Central memory CD8-positive, alpha-beta T cell (primary cell): ENCODE measurements at regions not wholly inside any gene's neighbourhood (a gene's known extent, or its start where the extent isn't known, plus 50 kb on each side); places are given as distances from the start of the nearest gene placed in this dataset.
"Not testable (repeated sequence)": the region's sequence is repeated elsewhere in the genome, so short reads cannot be mapped to it uniquely, and the experiment has no call there.

ENCODE experiments used
- ATAC-seq: fragments of 150-1000 bp; cut with Tn5 transposase; replicated peaks from 2 replicates; pipeline ENCODE4 v1.10.0; 2022; ENCODE audit warnings: mild to moderate bottlenecking, moderate FRiP score, moderate number of reproducible peaks; ENCODE audit not compliant: poor library complexity, severe bottlenecking; ENCODE audit errors: extremely low read depth
- DNase-seq, 2 donors: peaks; one replicate each; pipeline ENCODE4 v3.0.0; 2021; ENCODE audit warnings: low spot score in 2 of 2
- H3K27ac Mint-ChIP-seq: one replicate; pipeline ENCODE4 v1.8.0; 2022; ENCODE audit warnings: low read depth, mild to moderate bottlenecking, moderate library complexity, mixed read lengths
- H3K27me3 Mint-ChIP-seq: one replicate; pipeline ENCODE4 v1.8.0; 2022; ENCODE audit warnings: mixed read lengths
- H3K36me3 Mint-ChIP-seq: one replicate; pipeline ENCODE4 v1.8.0; 2022; ENCODE audit warnings: mild to moderate bottlenecking, moderate library complexity, mixed read lengths; ENCODE audit not compliant: insufficient read depth
- H3K4me1 Mint-ChIP-seq: one replicate; pipeline ENCODE4 v1.8.0; 2022; ENCODE audit warnings: mixed read lengths
- H3K4me3 Mint-ChIP-seq: one replicate; pipeline ENCODE4 v1.8.0; 2022; ENCODE audit warnings: mild to moderate bottlenecking, moderate library complexity, mixed read lengths
- H3K9me3 Mint-ChIP-seq: one replicate; pipeline ENCODE4 v1.8.0; 2022; ENCODE audit warnings: mixed read lengths

DNA sequence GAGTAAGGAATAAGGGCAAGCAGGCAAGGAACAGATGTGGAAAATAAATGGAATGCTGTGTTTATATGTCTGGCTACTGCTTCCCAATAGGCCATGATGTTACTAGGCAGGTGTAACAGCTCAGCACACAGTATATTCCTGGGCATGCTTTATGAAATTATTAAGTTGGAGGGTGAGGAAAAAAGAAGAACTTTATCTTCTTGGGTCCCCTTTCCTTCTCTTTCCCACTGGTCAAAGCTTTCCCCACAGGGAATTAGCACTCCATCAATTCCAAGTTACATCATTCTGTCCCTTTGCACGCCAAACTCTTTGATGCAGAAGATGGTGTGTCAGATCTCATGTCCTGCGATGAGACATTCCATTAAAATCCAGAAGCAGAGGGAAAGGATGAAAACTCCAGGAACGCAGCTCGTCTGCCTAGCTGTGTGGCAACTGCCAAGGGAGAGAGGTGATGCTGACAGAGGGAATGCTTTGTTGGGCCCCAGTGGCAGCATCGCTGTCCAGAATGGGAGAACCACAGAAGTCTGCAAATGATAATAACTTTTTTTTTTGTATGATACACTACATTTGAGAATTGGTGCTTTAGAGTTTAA, 447.3 kb upstream of the ARRDC3 start:
- Mint-ChIP-seq H3K4me3 (no peak overlapping the region), H3K27ac (no peak overlapping the region), H3K36me3 (no peaks in the 10 kb centered on the region), H3K9me3 (peaks cover 12% of the 10 kb centered on the region), H3K27me3 (no peaks in the 10 kb centered on the region), H3K4me1 (no peaks in the 10 kb centered on the region)
- ATAC-seq = no peak
- DNase-seq = no peak

DNA sequence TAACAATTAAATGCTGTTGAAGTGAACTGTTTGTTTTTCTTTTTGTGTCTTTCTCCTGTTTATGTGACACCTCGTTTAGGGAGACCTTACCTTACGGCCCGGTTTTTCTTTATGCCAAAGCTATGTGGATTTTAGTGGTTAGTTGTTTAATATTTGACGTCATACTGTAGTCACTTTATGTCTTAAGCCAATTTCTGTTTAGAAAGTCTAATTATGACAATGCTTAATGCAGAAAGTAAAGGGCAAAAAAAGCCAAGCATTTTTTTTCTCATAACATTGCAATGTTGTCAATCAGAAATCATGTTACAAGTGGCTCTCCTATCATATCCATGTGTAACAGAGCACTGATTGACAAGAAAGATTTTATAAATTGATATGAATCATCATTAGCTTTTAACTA, 442.5 kb upstream of the ARRDC3 start:
- Mint-ChIP-seq H3K27me3 (no peaks in the 10 kb centered on the region), H3K9me3 (peaks cover 5% of the 10 kb centered on the region), H3K4me1 (no peaks in the 10 kb centered on the region), H3K4me3 (no peak overlapping the region), H3K36me3 (no peaks in the 10 kb centered on the region), H3K27ac (no peak overlapping the region)
- DNase-seq (no peak), ATAC-seq (no peak)

DNA sequence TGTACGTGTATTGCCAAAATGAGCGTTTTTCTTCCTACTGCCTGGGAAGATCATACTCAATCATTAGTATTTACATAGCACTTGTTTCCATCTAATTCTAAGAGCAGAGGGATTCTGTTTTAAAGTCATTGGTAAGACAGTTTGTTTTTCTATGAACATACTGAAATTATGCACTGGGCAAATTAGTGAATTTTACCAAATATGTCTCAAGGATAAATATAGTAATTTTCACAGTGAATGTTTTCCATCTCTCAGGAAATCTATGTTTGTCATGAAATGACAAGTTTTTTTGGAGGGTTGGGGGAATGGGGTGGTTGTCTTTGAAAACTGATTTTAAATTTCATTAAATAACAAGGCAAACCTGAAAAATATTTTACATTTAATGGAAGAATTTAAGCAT, 441.3 kb upstream of the ARRDC3 start:
- ATAC-seq (no peak), DNase-seq (no peak)
- no peak overlapping the region for H3K27ac Mint-ChIP-seq
- no peaks in the 10 kb centered on the region for H3K27me3 Mint-ChIP-seq
- H3K4me1 Mint-ChIP-seq = no peaks in the 10 kb centered on the region
- no peak overlapping the region for H3K4me3 Mint-ChIP-seq
- no peaks in the 10 kb centered on the region for H3K36me3 Mint-ChIP-seq
- peaks cover 10% of the 10 kb centered on the region for H3K9me3 Mint-ChIP-seq

DNA sequence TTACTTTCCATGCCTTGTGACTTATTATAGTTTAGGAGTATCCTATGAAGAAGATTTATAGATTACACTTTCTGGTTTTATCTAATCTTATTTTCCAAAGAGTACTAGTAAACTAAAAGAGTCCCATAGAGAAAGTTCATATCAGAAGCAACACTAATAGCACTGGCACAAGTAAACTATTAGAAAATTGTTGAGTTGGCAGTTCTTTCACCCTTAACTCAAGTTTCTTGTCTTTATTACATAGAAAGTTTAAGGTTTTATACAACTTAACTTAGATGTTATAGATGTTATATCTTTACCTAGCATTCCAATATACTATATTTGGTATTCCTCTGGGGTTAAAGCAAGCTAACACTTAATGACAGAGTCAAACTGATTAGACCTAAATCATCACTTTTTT, 437.8 kb upstream of the ARRDC3 start:
- Mint-ChIP-seq H3K27ac (no peak overlapping the region), H3K4me1 (no peaks in the 10 kb centered on the region), H3K9me3 (peaks cover 10% of the 10 kb centered on the region), H3K36me3 (no peaks in the 10 kb centered on the region), H3K27me3 (no peaks in the 10 kb centered on the region), H3K4me3 (no peak overlapping the region)
- DNase-seq (no peak), ATAC-seq (no peak)

DNA sequence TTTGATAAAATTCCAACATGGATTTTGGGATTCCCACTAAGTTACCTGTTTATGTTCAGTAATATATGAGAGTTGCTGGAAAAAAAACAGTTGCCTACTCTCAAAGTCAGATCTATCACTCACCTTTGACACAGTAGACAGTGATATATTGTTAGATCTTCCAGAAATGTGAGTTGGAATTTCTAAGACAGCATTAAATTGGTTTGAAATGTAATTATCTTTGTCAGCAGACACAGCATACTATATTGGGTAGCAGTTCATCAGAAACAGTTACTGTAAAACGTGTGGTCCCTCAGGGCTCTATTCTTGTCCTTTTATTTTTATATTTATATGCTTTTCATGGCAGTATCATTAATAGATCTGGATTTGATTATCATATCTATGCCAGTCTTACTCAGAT, 433.6 kb upstream of the ARRDC3 start:
- H3K27me3 Mint-ChIP-seq = no peaks in the 10 kb centered on the region
- DNase-seq (no peak), ATAC-seq (no peak)
- no peak overlapping the region for H3K4me3 Mint-ChIP-seq
- H3K36me3 Mint-ChIP-seq = no peaks in the 10 kb centered on the region
- peaks cover 5% of the 10 kb centered on the region for H3K9me3 Mint-ChIP-seq
- no peaks in the 10 kb centered on the region for H3K4me1 Mint-ChIP-seq
- H3K27ac Mint-ChIP-seq = no peak overlapping the region

DNA sequence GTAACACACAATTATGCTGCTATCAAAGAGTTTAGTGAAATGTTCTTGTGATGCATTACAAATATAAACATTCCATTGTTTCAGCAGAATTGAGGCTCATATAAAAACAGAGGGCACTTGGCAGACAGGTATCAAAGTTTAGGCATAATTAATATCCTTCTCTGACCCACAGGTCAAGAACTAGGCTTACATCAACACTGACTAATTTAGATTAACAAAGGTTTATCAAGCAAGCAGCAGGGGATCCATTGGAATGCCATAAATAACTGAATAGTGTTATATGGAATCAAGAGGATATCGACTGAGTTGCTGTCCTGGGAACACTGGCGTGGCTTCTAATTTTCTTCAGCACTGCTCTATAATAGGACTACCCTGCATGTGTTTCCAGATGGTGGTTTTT, 414.5 kb upstream of the ARRDC3 start:
- Mint-ChIP-seq H3K9me3 (peaks cover 18% of the 10 kb centered on the region), H3K27me3 (no peaks in the 10 kb centered on the region), H3K36me3 (no peaks in the 10 kb centered on the region), H3K4me3 (no peak overlapping the region), H3K27ac (no peak overlapping the region), H3K4me1 (no peaks in the 10 kb centered on the region)
- DNase-seq = no peak
- no peak for ATAC-seq

DNA sequence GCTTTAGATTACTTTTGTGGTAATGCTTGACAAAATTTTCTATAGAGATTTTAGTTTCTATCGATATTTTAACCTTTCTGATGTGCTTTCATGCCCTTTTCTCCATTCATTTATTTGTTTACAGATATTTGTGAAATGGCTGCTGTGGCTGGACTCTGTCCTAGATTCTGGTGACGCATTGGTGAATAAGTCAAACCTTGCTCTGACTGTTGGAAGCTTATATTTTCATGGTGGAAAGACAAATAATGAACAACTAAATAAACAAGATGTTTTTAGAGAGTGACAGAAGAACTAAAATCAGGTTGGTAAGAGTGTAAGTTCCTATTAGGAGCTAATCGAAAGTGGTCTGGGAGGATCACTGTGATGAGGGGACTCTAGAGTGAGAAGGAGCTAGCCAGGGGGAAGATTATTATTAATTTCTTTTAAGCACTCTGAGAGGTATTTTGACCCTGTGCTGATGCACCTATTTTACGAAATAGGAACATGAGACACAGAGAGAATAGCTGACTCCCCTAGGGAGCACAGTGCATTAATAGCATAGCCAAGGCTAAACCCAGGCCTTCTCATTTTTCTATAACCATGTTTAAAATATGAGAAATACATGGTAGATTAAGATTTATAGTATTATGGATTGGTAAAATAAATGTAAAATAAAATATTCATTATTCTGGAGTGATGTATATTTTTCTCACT, 411.9 kb upstream of the ARRDC3 start:
- Mint-ChIP-seq H3K4me1 (no peaks in the 10 kb centered on the region), H3K27me3 (no peaks in the 10 kb centered on the region), H3K4me3 (no peak overlapping the region), H3K36me3 (no peaks in the 10 kb centered on the region), H3K27ac (no peak overlapping the region), H3K9me3 (peaks cover 11% of the 10 kb centered on the region)
- no peak for ATAC-seq
- DNase-seq = no peak

DNA sequence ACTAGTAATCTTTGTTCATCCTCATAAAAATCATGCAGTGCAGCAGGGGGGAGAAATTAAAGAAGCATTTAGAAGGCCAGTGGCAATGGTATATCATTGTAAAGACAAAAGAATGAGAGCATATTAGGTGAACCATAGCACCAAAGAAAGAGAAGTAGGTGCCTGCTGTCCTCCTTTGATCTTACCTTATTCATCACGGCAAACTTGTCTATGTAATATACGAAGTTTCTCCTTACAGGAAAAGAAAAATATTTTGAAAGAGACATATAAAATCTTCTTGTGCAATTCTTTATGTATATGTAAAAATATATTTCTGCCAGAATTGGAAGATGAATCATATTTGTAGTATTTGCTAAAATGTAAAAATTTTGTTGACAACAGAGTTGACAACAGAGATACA, 411.3 kb upstream of the ARRDC3 start:
- DNase-seq (no peak), ATAC-seq (no peak)
- H3K27me3 Mint-ChIP-seq = no peaks in the 10 kb centered on the region
- no peaks in the 10 kb centered on the region for H3K4me1 Mint-ChIP-seq
- H3K4me3 Mint-ChIP-seq = no peak overlapping the region
- H3K36me3 Mint-ChIP-seq = no peaks in the 10 kb centered on the region
- H3K27ac Mint-ChIP-seq = no peak overlapping the region
- H3K9me3 Mint-ChIP-seq = peaks cover 11% of the 10 kb centered on the region

DNA sequence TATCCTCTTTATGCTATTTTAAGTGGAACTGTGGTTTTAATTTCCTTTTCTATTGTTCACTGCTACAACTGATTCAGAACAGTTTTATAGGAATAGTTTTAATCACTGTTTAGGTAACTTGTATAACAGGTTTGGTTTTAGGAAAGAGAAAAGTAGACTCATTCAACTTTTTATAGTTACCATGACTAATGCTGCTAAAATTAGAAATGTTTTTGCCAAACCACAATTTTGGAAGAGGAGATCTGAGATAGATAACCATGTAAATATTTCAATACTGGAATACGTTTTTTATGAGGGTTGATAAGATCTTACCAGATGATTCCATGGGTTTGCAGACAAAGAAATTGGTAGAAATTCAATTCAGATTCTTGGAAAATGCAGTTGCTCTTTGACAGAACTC, 404.6 kb upstream of the ARRDC3 start:
- H3K27ac Mint-ChIP-seq = no peak overlapping the region
- H3K36me3 Mint-ChIP-seq = no peaks in the 10 kb centered on the region
- H3K27me3 Mint-ChIP-seq = no peaks in the 10 kb centered on the region
- ATAC-seq = no peak
- no peak overlapping the region for H3K4me3 Mint-ChIP-seq
- no peak for DNase-seq
- H3K4me1 Mint-ChIP-seq = no peaks in the 10 kb centered on the region
- peaks cover 8% of the 10 kb centered on the region for H3K9me3 Mint-ChIP-seq

DNA sequence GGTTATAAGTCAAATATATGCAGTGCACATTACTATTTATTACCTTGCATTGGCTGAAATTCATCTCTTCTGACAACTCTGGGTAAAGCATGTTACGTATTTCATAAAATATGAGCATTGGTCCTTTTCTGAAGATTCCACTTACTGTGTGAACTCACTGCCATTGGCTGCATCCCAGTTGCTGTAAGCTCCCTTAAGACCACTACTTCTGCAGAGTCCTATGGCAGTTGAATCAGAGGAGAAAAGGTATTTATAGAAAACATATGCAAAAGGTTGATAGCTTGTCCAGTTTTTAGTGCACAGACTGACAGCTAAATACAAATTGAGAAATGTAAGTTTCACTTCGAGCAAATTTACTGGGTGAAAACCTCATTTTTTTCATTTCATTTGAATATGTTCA, 394.6 kb upstream of the ARRDC3 start:
- Mint-ChIP-seq H3K4me1 (no peaks in the 10 kb centered on the region), H3K27ac (no peak overlapping the region), H3K36me3 (no peaks in the 10 kb centered on the region), H3K4me3 (no peak overlapping the region), H3K27me3 (no peaks in the 10 kb centered on the region), H3K9me3 (peaks cover 16% of the 10 kb centered on the region)
- DNase-seq = no peak
- ATAC-seq = no peak

DNA sequence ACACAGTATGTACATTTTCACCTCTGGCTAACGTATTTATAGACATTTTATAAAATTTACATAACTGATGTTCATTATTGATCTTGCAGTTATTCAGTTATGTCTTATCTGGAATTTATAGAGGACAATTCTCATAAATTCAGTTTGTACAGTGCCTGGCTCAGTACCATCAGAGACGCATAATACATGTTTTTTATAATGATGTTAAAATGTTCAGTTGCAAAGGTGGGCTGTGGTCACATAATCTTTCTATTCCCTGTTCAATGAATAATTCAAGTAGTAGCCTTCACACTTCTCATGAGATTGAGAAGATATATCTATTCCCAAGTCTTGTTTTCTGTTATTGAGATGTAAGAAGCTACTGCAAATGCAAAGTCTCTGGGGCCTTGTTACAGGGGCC, 393.1 kb upstream of the ARRDC3 start:
- ATAC-seq (no peak), DNase-seq (no peak)
- Mint-ChIP-seq H3K27ac (no peak overlapping the region), H3K9me3 (peaks cover 12% of the 10 kb centered on the region), H3K4me1 (no peaks in the 10 kb centered on the region), H3K27me3 (no peaks in the 10 kb centered on the region), H3K4me3 (no peak overlapping the region), H3K36me3 (no peaks in the 10 kb centered on the region)

DNA sequence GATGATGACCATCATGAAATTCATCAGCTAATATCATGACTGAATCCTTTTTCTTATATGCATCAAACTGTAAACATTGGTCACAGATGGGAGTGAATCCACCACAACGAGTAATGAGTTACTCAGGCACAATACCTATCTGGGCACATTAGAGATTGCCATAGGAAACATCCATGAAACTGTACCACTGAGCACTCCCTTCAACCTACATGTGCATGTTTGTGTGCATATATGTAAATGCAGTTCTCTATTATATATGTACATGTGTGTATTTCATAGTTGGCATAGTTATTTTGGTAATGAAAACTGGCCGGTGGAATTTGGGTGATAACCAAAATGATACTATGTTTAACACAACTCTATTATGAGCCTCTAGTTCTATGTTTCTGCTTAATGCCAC, 387.3 kb upstream of the ARRDC3 start:
- Mint-ChIP-seq H3K36me3 (no peaks in the 10 kb centered on the region), H3K9me3 (peaks cover 10% of the 10 kb centered on the region), H3K4me1 (no peaks in the 10 kb centered on the region), H3K4me3 (no peak overlapping the region), H3K27me3 (no peaks in the 10 kb centered on the region), H3K27ac (no peak overlapping the region)
- ATAC-seq (no peak), DNase-seq (no peak)

DNA sequence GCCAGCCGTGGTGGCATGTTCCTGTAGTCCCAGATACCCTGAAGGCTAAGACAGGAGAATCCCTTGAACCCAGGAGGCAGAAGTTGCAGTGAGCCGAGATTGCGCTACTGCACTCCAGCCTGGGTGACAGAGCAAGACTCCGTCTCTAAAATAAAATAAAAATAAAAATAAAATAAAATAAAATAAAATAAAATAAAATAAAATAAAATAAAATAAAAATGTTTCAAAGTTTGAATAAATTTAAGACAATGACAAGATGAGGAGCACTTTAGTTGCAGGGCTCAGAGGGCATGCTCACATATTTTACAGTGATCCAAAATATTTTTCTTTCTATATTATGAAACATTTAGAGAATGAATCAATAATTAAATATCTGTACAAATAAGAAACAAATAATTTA, 374.3 kb upstream of the ARRDC3 start:
- H3K27me3 Mint-ChIP-seq, H3K36me3 Mint-ChIP-seq, H3K4me1 Mint-ChIP-seq, H3K4me3 Mint-ChIP-seq, DNase-seq, H3K27ac Mint-ChIP-seq, ATAC-seq: not testable (repeated sequence)
- peaks cover 18% of the 10 kb centered on the region for H3K9me3 Mint-ChIP-seq
